HG02623 (cell line): ENCODE measurements at regions not wholly inside any gene's neighbourhood (a gene's known extent, or its start where the extent isn't known, plus 50 kb on each side); places are given as distances from the start of the nearest gene placed in this dataset.

Experiments
- ATAC-seq: cut with Tn5 transposase; IDR thresholded peaks from one replicate; pipeline ENCODE4 v1.9.1; 2021; ENCODE audit warnings: moderate library complexity; ENCODE audit not compliant: unreplicated experiment

DNA sequence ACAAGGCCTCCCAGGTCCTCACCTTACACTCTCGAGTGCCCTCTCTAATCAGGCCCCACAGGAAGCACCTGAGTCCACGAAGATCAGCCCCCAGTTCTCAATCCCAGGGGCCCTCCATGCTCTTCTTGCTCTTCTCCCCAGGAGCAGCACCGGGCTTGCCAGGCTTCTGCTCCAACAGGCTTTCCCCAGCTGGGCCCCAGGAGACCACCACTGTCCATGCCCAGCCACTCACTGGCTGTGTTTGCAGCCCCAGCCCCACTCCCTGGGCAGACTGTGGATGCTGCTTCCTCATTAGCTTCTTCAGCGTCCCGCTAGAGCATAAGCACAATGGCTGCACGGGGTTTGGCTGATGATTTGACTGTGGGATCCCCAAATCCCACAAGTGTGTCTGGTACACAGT is 781.9 kb downstream of the GALR1 start:
- no peak for ATAC-seq

GRCh38 chr18:78031991-78032390 is 782.3 kb downstream of the GALR1 start:
- no peak for ATAC-seq

- no peak for ATAC-seq
Observed at GRCh38 chr18:78032574-78032973, 782.9 kb downstream of the GALR1 start.

- ATAC-seq: no peak
Observed at GRCh38 chr18:78034755-78035154, 785.1 kb downstream of the GALR1 start.

- ATAC-seq: no peak
Observed at GRCh38 chr18:78041218-78041617, 791.6 kb downstream of the GALR1 start.

GRCh38 chr18:78046631-78047030 is 797.0 kb downstream of the GALR1 start:
- no peak for ATAC-seq

DNA sequence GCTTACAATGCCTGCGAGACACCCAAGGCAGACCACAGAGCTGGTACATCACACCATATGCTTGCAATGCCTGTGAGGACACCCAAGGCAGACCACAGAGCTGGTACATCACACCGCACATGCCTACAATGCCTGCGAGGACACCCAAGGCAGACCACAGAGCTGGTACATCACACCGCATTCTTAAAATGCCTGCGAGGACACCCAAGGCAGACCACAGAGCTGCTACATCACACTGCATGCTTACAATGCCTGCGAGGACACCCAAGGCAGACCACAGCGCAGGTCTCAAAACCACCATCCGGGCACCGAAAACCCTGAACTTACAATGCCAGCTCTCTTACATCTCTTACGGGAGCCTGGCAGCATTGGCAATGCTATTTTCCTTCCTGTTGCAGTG is 799.6 kb downstream of the GALR1 start:
- no peak for ATAC-seq

DNA sequence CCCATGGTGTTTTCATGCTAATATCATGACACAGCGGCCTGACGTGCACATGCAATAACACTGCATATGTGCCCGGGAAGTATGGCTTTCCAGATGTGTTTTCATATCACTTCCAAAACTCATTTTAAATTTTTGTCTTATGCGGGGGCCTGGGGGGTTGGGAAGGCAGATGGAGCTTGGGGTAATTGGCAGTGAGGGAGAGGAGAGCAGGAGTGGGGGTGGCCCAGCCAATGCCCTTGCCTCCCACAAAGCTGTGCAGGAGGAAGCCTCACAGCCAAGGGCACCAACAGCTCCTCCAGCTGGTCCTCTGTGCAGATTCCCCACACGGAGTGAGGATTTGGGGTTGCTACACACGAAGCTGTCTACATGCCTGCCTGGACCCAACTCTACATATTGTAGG is 805.2 kb downstream of the GALR1 start:
- no peak for ATAC-seq

DNA sequence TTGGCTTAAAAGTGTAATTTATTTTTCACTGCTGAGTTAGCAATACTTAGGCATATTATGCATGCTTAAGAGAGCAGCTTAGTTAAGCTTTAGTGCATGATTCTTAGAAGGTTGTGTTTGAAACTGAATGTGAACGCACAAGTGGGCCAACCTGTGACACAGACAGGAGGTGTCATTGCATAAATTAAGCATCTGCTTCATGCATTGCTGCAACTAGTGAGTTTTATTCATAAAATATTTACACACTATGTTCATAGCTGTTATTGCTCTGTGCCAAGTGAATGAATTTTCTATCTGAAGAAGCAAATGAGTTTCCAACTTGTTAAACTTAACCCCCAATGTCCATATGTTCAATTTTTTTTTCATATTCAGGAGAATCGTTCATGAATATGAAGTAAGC is 806.4 kb downstream of the GALR1 start:
- ATAC-seq: no peak

- ATAC-seq: no peak
Observed at GRCh38 chr18:78069784-78070664, 820.4 kb downstream of the GALR1 start.

DNA sequence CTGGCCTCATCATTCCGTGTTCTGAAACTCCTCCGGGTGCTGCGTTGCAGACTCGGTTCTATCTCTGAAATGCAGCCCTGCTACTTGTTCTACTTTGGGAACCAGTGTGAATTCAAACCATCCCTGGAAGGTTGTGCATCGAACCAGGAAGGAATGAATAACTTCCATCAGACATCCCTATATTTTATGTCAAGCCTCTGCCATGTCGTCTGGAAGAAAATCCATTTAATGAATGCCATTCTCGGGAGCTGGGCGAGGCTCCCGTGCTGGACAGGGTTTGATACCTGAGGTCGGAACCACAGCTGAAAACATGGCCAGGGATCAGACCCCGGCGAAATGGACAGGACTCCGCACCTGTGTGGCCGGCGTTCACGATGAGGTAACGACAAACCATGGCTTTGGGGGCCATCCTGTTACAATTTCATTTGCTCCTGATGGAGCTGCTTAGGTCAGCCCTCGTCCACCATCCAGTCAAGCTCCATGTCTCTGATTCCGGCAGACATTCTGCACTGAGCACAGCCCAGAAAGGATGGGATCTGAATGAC is 821.6 kb downstream of the GALR1 start:
- no peak for ATAC-seq

GRCh38 chr18:78071776-78072175 is 822.1 kb downstream of the GALR1 start:
- ATAC-seq: no peak

- no peak for ATAC-seq
Observed at GRCh38 chr18:78072375-78072774, 822.7 kb downstream of the GALR1 start.

DNA sequence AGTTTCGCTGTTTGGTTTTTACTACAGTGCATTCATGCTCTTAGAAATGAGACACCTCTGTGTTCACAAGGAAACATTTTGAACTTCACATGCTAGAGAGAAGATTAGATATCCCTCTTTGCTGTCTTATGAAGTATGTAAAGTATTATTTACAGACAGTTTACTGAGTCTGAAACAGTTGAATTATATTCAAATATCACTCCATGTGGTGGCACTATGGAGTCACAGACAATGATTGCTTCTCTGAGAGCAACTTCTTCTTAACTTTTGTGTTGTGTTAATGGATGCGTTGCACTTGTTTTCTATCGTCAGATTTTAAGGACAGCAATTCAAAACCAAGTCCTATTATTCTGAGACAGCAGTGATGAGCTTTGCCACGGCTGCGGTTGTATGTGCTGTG is 823.6 kb downstream of the GALR1 start:
- ATAC-seq: no peak

GRCh38 chr18:78074400-78075020 is 824.9 kb downstream of the GALR1 start:
- no peak for ATAC-seq

- ATAC-seq: no peak
Observed at GRCh38 chr18:78080081-78080480, 830.4 kb downstream of the GALR1 start.

GRCh38 chr18:78080761-78081160 is 831.1 kb downstream of the GALR1 start:
- no peak for ATAC-seq

GRCh38 chr18:78082816-78083215 is 833.2 kb downstream of the GALR1 start:
- no peak for ATAC-seq

DNA sequence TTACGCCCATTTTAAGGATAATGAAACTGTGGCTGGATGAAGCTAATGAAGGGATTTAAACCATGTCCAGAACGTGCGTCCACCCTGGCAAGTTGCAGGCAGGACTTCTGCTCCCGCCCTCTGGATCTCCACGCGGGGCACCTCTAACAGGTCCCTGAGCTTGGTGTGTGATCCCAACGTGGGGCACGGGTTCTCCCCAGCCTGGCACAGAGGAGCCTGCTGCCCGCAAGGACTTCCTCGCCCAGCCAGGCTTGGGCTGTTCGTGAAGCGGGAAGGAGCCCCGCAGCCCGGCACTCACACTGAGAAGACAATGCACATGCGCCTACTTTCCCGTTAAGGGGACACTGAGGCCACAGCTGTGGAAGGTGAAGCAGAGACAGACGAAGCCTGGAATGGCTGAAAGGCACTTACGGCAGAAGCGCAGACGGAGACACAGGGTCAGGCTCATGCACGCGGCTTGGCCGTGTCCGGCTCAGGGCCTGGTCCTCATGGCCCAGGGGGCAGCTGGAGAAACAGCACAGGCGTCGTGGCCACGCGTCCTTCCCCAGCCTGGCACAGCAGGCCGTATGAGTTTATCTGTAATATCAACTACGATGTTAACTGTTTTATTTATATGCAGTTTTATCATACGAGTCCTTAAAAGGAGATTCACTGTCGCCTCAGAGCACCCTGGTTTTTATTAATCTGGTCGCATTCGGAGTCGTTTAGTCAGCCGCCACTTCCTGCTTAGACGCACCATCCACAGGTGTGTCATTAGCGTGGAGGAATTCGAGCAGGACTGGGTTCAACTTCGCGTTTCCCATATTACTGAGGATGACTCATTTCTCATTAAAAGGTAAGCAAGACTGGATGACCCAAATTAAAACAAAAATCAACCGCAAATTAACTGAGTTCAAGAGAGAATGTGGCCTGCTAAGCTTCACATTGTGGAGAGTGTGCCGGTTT is 835.9 kb downstream of the GALR1 start:
- ATAC-seq: no peak

DNA sequence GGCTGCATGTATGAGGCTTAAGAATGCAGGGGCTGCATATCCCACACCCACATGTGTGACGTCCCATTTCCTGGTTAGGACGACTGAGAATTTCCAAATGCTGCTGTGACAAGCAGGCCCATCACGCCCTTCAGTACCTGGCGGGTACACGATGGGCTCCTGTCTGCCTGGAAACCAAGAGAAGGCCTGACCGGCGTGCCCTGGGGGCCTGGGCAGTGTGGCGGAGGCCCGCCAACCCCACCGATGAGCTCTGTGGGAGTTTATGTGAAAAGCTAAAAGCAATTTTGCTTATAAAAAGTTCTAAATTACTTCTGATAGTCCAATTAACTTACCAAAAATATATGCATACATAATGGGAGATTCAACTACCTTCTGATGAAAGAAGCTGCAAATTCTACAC is 837.3 kb downstream of the GALR1 start:
- no peak for ATAC-seq

- no peak for ATAC-seq
Observed at GRCh38 chr18:78087338-78087737, 837.7 kb downstream of the GALR1 start.
